Astrocyte of the hippocampus (primary cell): ENCODE measurements at regions not wholly inside any gene's neighbourhood (a gene's known extent, or its start where the extent isn't known, plus 50 kb on each side); places are given as distances from the start of the nearest gene placed in this dataset.
"Not testable (repeated sequence)": the region's sequence is repeated elsewhere in the genome, so short reads cannot be mapped to it uniquely, and the experiment has no call there.

Experiments used
- DNase-seq: peaks from one replicate; pipeline ENCODE4 v3.0.0; 2011; ENCODE audit warnings: low read depth, low spot score

DNA sequence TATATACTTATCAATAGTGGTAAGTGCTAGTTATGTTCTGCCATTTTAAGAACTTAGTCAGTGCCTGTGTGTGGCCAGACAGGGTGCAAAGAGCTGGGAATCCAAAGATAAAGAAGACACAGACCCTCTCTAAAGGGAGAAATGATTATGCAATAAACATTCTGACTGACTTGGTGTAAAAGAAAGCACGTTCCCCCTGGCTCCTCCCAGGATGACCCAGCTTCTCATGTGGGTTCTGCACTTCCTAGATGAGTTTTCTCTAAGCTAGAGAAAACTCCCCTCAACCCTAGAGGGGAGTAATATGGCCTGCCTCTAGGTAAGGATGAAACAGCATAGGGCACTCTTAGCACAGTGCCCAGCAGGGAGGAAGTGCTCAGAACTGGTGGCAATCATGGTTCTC, 231.2 kb downstream of the VRK1 start:
- DNase-seq = no peak

DNA sequence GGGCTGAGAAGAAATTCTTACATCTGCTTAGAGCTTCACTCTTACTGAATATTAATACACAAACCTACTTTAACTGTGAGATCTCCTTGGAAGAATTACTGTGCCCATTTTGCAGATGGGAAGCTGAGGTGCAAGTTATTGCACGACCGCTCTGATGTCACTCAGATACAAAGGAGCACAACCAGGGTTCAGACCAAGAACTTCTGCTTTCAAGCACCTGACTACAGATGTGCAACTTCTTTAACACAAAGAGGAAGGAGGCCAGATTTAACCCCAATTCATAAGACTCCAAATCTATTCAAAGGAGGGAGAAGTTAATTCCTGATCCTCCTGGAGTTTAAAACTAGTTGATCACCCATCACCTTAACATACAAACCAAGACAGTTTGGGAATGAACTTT, 232.6 kb downstream of the VRK1 start:
- no peak for DNase-seq

- DNase-seq = no peak
Measured at GRCh38 chr14:97031530-97031929, 234.3 kb downstream of the VRK1 start.

GRCh38 chr14:97033556-97034081, 236.4 kb downstream of the VRK1 start:
- DNase-seq = no peak

GRCh38 chr14:97036086-97036852, 239.1 kb downstream of the VRK1 start:
- DNase-seq = no peak

- DNase-seq = no peak
Measured at GRCh38 chr14:97039717-97040363, 242.7 kb downstream of the VRK1 start.

- DNase-seq = no peak
Measured at GRCh38 chr14:97046967-97047366, 249.8 kb downstream of the VRK1 start.

GRCh38 chr14:97052001-97052400, 254.8 kb downstream of the VRK1 start:
- no peak for DNase-seq

GRCh38 chr14:97053941-97054340, 256.8 kb downstream of the VRK1 start:
- no peak for DNase-seq

DNA sequence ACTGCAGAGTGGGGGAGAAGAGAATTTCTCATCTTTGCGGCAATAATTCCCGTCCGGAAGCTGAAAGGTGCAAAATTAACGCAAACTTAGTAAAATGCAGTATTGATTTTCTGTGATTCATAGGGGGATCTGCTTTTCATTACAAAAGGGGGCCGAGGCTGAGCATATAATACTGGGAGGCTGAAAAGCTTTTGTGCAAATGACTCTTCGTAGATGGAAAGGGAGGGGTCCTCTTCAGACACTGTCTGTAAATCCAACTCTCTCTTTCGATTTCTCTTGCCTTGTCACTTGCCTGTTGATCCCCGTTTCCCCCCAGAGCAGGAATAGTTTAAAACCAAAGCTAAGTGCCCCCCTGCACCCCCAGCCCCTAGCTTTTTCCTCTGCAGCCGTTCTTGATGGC, 258.2 kb downstream of the VRK1 start:
- no peak for DNase-seq

DNA sequence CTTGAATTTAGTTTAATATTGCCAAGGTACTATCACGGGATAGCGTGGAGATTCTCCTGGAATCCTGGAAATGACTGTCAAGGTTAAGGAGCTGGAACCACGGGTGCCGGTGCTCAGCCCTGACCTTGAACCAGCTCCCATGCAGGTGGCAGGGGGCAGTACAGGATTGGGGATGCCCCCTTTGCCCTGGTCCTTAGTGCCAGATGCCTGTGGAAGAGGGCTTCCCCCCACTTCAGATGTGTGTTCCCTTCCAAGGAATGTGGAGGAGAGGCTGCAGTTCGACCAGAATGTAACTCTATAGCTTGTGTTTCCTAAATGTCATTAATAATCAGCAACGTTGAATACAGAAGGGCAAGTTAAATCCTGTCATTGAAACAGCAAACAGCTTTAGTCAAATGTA, 258.9 kb downstream of the VRK1 start:
- DNase-seq = no peak

GRCh38 chr14:97057238-97058073, 260.3 kb downstream of the VRK1 start:
- DNase-seq = no peak

DNA sequence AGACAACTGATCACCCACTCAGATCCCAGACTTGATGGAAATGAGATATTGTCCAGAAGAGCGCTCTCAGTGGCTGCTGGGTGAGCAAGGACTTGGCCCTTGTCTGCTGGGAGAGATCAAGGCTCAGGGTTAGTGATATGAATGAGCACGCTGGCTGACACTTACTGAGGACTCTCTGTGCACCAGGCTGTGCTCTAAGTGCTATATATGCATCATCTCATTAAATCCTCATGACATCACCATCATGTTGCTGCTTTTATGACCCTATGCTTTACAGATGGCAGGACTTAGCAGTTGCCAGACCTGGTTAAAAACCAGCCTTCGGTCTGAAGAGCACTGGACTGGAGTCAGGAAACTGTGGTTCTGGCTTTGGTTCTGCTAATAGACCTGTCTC, 260.9 kb downstream of the VRK1 start:
- DNase-seq = no peak

- DNase-seq = no peak
Measured at GRCh38 chr14:97058589-97058988, 261.4 kb downstream of the VRK1 start.

- no peak for DNase-seq
Measured at GRCh38 chr14:97061198-97061597, 264.0 kb downstream of the VRK1 start.

DNA sequence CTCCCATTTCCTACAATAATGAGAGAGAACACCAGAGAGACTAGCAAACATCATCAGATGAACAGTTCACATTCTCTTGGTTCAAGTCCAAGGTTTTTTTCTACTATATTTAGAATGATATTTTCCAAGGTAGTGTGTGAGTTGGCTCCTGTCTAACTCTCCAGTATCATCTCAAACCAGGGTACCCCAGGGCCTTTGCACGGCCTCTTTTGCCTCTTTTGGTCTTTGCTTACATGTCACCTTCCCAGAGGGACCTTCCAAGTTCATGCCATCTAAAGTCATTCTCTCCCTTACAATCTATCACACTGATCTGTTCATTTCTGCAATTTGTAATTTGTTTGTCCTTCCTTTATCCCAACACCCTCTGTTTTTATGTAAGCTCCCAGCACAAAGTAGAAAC, 264.5 kb downstream of the VRK1 start:
- DNase-seq = no peak

- DNase-seq = no peak
Measured at GRCh38 chr14:97065305-97066067, 268.3 kb downstream of the VRK1 start.

GRCh38 chr14:97066068-97066899, 269.1 kb downstream of the VRK1 start:
- DNase-seq = no peak

- DNase-seq = not testable (repeated sequence)
Measured at GRCh38 chr14:97068293-97068692, 271.1 kb downstream of the VRK1 start.

- DNase-seq = no peak
Measured at GRCh38 chr14:97070259-97070658, 273.1 kb downstream of the VRK1 start.

DNA sequence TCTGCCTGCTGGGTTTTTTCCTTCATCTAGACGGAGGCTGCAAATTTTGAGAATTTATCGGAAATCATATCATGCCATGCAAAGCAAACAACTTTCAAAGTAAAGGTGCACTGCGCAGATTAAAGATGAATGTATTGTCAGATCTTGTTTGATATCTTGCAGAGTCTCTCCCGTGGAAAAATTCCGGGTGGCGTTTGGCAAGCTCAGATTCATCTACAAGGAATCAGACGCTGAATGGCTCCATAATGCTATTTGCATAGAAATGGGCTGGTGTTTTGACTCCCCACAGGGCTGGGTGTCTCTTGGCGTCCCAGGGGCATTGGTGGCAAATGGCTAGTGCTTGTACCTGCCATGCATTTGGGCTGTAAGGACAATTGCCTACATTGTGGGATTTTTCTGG, 274.0 kb downstream of the VRK1 start:
- DNase-seq = no peak
